ENCODE measurements at regions not wholly inside any gene's neighbourhood (a gene's known extent, or its start where the extent isn't known, plus 50 kb on each side); places are given as distances from the start of the nearest gene placed in this dataset.

DNA sequence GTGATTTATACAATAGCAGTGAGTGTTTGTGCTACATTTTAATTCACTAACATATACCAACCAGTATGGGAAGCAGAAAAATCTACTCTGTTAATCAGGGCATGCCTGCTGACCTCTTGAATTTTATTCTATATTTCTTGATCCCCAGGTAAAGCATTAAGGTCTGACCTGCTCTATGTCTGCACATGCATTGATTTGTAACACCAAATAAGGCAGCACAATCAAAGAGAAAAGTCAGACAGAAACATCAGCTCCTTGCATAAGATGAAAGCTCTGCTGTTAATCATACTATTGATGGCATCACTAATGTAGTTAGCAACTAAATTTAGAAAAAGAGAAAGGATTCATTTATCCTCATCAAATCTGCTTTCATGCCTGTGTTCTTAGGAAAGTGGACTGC is 2744.8 kb upstream of the PCDH20 start:
- TF ChIP-seq, protein P1, sequence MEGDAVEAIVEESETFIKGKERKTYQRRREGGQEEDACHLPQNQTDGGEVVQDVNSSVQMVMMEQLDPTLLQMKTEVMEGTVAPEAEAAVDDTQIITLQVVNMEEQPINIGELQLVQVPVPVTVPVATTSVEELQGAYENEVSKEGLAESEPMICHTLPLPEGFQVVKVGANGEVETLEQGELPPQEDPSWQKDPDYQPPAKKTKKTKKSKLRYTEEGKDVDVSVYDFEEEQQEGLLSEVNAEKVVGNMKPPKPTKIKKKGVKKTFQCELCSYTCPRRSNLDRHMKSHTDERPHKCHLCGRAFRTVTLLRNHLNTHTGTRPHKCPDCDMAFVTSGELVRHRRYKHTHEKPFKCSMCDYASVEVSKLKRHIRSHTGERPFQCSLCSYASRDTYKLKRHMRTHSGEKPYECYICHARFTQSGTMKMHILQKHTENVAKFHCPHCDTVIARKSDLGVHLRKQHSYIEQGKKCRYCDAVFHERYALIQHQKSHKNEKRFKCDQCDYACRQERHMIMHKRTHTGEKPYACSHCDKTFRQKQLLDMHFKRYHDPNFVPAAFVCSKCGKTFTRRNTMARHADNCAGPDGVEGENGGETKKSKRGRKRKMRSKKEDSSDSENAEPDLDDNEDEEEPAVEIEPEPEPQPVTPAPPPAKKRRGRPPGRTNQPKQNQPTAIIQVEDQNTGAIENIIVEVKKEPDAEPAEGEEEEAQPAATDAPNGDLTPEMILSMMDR (IDR thresholded peaks at IDR 0.05) = no peak
- no peak for TF ChIP-seq ZFX (IDR thresholded peaks at IDR 0.05; ENCODE audit: borderline replicate concordance)

All from 22Rv1 (cell line).